Motor neuron (in vitro differentiated cells): ENCODE measurements at regions not wholly inside any gene's neighbourhood (a gene's known extent, or its start where the extent isn't known, plus 50 kb on each side); places are given as distances from the start of the nearest gene placed in this dataset.

Source experiments
- ATAC-seq, 8 experiments: fragments of 200-7000 bp; cut with Tn5 transposase; replicated peaks in 6 of 8; 2 replicates each; pipeline ENCODE4 v1.8.0; 2021; ENCODE audit warnings: mild to moderate bottlenecking in 8 of 8, moderate library complexity in 8 of 8
- H3K27ac ChIP-seq, 2 donors: fragments of 250-450 bp; sonication (Bioruptor Pico); 2 replicates each; pipeline ENCODE4 v1.9.0; 2021; ENCODE audit warnings: antibody characterized with exemption in 2 of 2, mild to moderate bottlenecking in 2 of 2, moderate library complexity in 1 of 2
- H3K4me1 ChIP-seq, 2 donors: fragments of 250-450 bp; sonication (Bioruptor Pico); replicated peaks in 1 of 2; 2 replicates each; pipeline ENCODE4 v1.6.1; 2021; ENCODE audit warnings: antibody characterized with exemption in 2 of 2, mild to moderate bottlenecking in 2 of 2, moderate library complexity in 1 of 2
- H3K4me3 ChIP-seq, 5 donors: fragments of 250-450 bp; sonication (Bioruptor Pico); 2 replicates each; pipeline ENCODE4 v1.9.0; 2021; ENCODE audit warnings: antibody characterized with exemption in 5 of 5, mild to moderate bottlenecking in 5 of 5, moderate library complexity in 4 of 5
- WGBS, 10 experiments: fragments of 450-650 bp; shearing (Covaris generic); methylation state at CpG; one replicate each; pipeline ENCODE4 v1.0.0; 2022; 5-methylcytosine and 5-hydroxymethylcytosine counted together
- in situ Hi-C, 9 experiments: fragments of 400-800 bp; cut with MboI; loops; one replicate each; pipeline ENCODE4 v1.15.0; 2021; ENCODE audit warnings: low sequenced_read_pairs in 9 of 9, low pct_unique_long_range_greater_than_20kb in 2 of 9; ENCODE audit not compliant: unreplicated experiment in 9 of 9

- ATAC-seq, result peak in 1 of 8 experiments; percentile 38
- peaks cover 0 to 8% of the 10 kb centered on the region in 2 donors for H3K4me1 ChIP-seq
- no peak overlapping the region for H3K4me3 ChIP-seq
- WGBS, 10 experiments, result 14 to 57% (median 37%) methylated on average over 1 of the region's 1 CpG; no CpG with 5 or more reads in 6 of the 10 experiments
- H3K27ac ChIP-seq, result no peak overlapping the region
- in situ Hi-C loops, result no loop called here
Measured at GRCh38 chr4:173919861-173920260, 363.6 kb downstream of the FBXO8 start.

GRCh38 chr4:173919196-173919595 is 364.3 kb downstream of the FBXO8 start:
- peaks cover 0 to 8% of the 10 kb centered on the region in 2 donors for H3K4me1 ChIP-seq
- no peak overlapping the region for H3K4me3 ChIP-seq
- no peak overlapping the region for H3K27ac ChIP-seq
- 15 to 100% (median 83%) methylated on average over 1 to 2 of the region's 2 CpGs for WGBS, 10 experiments
- in situ Hi-C loops, result no loop called here
- no peak for ATAC-seq

GRCh38 chr4:173917255-173917960 is 366.1 kb downstream of the FBXO8 start:
- 0 to 100% (median 36%) methylated on average over 1 to 8 of the region's 8 CpGs; no CpG with 5 or more reads in 1 of the 10 experiments for WGBS, 10 experiments
- ATAC-seq, result peak in 7 of 8 experiments; percentile 35 to 96 (median 52)
- no peak overlapping the region for H3K27ac ChIP-seq
- no peak overlapping the region for H3K4me3 ChIP-seq
- in situ Hi-C loops, result no loop called here
- peaks cover 0 to 8% of the 10 kb centered on the region in 2 donors for H3K4me1 ChIP-seq

DNA sequence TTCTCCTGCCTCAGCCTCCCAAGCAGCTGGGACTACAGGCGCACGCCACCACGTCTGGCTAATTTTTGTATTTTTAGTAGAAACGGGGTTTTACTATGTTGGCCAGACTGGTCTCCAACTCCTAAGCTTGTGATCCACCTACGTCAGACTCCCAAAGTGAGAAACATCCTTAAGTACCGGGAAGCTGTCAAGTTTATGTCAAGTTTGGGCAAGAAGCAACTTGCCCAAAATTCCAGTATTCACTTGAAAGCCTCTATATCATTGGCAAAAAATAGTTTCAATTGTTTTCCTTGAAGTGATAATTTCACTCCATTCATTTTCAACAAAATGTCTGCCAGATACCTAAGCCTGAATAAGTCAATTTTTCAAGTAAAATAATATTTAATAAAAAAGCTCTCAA is 370.0 kb downstream of the FBXO8 start:
- 52 to 100% (median 100%) methylated on average over 1 to 5 of the region's 6 CpGs; no CpG with 5 or more reads in 1 of the 10 experiments for WGBS, 10 experiments
- H3K4me1 ChIP-seq, result peaks cover 0 to 8% of the 10 kb centered on the region in 2 donors
- no peak for ATAC-seq
- no peak overlapping the region for H3K4me3 ChIP-seq
- H3K27ac ChIP-seq, result no peak overlapping the region
- in situ Hi-C loops, result no loop called here

GRCh38 chr4:173912384-173912783 is 371.1 kb downstream of the FBXO8 start:
- ATAC-seq, result no peak
- peaks cover 0 to 3% of the 10 kb centered on the region in 2 donors for H3K4me1 ChIP-seq
- H3K4me3 ChIP-seq, result no peak overlapping the region
- no peak overlapping the region for H3K27ac ChIP-seq
- WGBS, 10 experiments, result 0 to 100% (median 55%) methylated on average over 1 of the region's 1 CpG; no CpG with 5 or more reads in 1 of the 10 experiments
- in situ Hi-C loops, result no loop called here

- H3K4me3 ChIP-seq, result no peak overlapping the region
- 30 to 100% (median 93%) methylated on average over 1 to 4 of the region's 4 CpGs; no CpG with 5 or more reads in 1 of the 10 experiments for WGBS, 10 experiments
- H3K27ac ChIP-seq, result no peak overlapping the region
- ATAC-seq, result no peak
- in situ Hi-C loops, result no loop called here
- no peaks in the 10 kb centered on the region for H3K4me1 ChIP-seq
Measured at GRCh38 chr4:173910891-173911290, 372.6 kb downstream of the FBXO8 start.

GRCh38 chr4:173909294-173909693 is 374.2 kb downstream of the FBXO8 start:
- Histone ChIP-seq H3K4me1 (no peaks in the 10 kb centered on the region), H3K4me3 (no peak overlapping the region), H3K27ac (no peak overlapping the region)
- in situ Hi-C loops, result no loop called here
- ATAC-seq, result no peak
- WGBS, 10 experiments, result 70 to 100% (median 91%) methylated on average over 2 to 3 of the region's 3 CpGs

GRCh38 chr4:173899813-173900212 is 369.8 kb upstream of the HAND2 start:
- in situ Hi-C loops, result no loop called here
- no peak overlapping the region for H3K4me3 ChIP-seq
- H3K27ac ChIP-seq, result no peak overlapping the region
- no peak for ATAC-seq
- H3K4me1 ChIP-seq, result no peaks in the 10 kb centered on the region
- 37 to 100% (median 90%) methylated on average over 1 to 2 of the region's 2 CpGs; no CpG with 5 or more reads in 1 of the 10 experiments for WGBS, 10 experiments

GRCh38 chr4:173891072-173891471 is 361.0 kb upstream of the HAND2 start:
- whole genome bisulfite sequencing, 10 experiments, result 34 to 97% (median 72%) methylated on average over 2 to 3 of the region's 3 CpGs; no CpG with 5 or more reads in 2 of the 10 experiments
- Histone ChIP-seq H3K4me1 (no peaks in the 10 kb centered on the region), H3K4me3 (no peak overlapping the region), H3K27ac (no peak overlapping the region)
- in situ Hi-C loops, result no loop called here
- no peak for ATAC-seq

GRCh38 chr4:173883821-173884220 is 353.8 kb upstream of the HAND2 start:
- ATAC-seq, result no peak
- in situ Hi-C loops, result no loop called here
- Histone ChIP-seq H3K4me3 (no peak overlapping the region), H3K4me1 (no peaks in the 10 kb centered on the region), H3K27ac (no peak overlapping the region)
- 8 to 100% (median 87%) methylated on average over 1 to 4 of the region's 4 CpGs for WGBS, 10 experiments

- WGBS, 10 experiments, result 0 to 86% (median 54%) methylated on average over 1 of the region's 1 CpG; no CpG with 5 or more reads in 2 of the 10 experiments
- Histone ChIP-seq H3K4me1 (no peaks in the 10 kb centered on the region), H3K4me3 (no peak overlapping the region), H3K27ac (no peak overlapping the region)
- ATAC-seq, result no peak
- in situ Hi-C loops, result no loop called here
Measured at GRCh38 chr4:173880897-173881296, 350.9 kb upstream of the HAND2 start.

DNA sequence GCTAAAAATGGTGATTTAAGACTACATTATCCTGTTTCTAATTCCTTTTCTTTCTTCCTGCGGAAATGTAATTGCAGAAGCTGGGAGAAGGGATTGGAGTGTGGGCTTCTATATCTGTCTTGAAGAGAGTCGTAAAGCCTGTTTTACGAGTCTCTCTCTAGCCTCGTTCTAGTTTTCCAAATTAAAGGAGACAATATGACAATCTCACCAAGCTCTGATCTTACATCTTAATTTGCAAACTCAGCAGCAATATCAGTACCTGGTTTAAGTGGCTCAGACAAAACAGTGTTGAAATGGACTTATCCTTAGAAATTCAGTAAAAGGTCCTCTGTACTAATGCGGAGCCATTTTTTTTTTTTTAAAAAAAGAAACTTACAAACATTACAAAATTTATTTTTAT is 349.5 kb upstream of the HAND2 start:
- in situ Hi-C loops, result no loop called here
- 16 to 94% (median 80%) methylated on average over 1 to 5 of the region's 5 CpGs for WGBS, 10 experiments
- H3K4me3 ChIP-seq, result no peak overlapping the region
- no peaks in the 10 kb centered on the region for H3K4me1 ChIP-seq
- H3K27ac ChIP-seq, result no peak overlapping the region
- no peak for ATAC-seq

GRCh38 chr4:173878701-173879100 is 348.7 kb upstream of the HAND2 start:
- H3K27ac ChIP-seq, result no peak overlapping the region
- H3K4me1 ChIP-seq, result no peaks in the 10 kb centered on the region
- in situ Hi-C loops, result no loop called here
- ATAC-seq, result peak in 2 of 8 experiments; percentile 95 to 97
- no peak overlapping the region for H3K4me3 ChIP-seq
- WGBS, 10 experiments, result 0 to 98% (median 87%) methylated on average over 2 to 5 of the region's 5 CpGs; no CpG with 5 or more reads in 1 of the 10 experiments

GRCh38 chr4:173871643-173872042 is 341.6 kb upstream of the HAND2 start:
- Histone ChIP-seq H3K27ac (no peak overlapping the region), H3K4me1 (no peaks in the 10 kb centered on the region), H3K4me3 (no peak overlapping the region)
- ATAC-seq, result no peak
- in situ Hi-C loops, result no loop called here
